CD4-positive, alpha-beta T cell treated with Interleukin-21 for 1 hour (primary cell): ENCODE measurements at regions not wholly inside any gene's neighbourhood (a gene's known extent, or its start where the extent isn't known, plus 50 kb on each side); places are given as distances from the start of the nearest gene placed in this dataset.
"Not testable (repeated sequence)": the region's sequence is repeated elsewhere in the genome, so short reads cannot be mapped to it uniquely, and the experiment has no call there.

ENCODE experiments used
- DNase-seq: peaks from one replicate; pipeline ENCODE4 v3.0.0-alpha.2; 2020

DNA sequence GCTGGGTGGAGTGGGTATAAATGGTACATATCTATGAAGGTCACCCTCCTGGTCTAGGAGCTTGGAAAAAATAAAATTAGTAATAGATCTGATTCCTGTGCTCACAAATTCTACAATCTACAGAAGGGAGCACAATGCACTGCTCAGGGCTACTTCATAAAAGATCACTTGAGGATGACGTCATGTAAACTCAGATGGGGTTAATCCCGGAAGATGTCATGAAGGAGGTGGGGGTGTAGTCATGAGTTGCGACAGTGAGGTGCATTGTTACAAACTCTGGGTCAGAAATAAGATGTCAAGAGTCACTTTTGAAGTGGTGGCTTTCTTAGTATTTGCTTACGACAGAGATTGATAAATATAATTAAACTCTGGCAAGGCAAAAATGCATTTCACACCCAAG is 68.2 kb downstream of the LHX9 start:
- DNase-seq: no peak

DNA sequence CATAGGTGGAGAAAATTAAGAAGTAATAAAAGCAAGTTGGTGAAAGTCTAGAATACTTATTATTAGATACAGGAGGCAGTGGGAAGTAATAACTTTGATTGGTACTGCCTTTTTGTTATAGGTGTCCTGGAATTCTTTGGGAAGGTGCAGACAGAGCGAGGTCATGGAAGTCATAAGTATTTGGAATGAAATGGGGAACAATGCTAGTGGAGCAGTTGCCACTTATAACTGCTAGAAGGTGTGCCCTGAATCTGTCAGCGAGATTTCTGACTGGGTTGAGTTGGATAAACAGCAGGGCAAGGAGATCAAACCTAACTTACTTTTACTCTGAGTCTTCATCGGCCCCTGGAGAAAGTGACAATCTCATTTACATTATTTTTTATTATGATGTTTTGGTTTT is 69.6 kb downstream of the LHX9 start:
- DNase-seq: no peak

DNA sequence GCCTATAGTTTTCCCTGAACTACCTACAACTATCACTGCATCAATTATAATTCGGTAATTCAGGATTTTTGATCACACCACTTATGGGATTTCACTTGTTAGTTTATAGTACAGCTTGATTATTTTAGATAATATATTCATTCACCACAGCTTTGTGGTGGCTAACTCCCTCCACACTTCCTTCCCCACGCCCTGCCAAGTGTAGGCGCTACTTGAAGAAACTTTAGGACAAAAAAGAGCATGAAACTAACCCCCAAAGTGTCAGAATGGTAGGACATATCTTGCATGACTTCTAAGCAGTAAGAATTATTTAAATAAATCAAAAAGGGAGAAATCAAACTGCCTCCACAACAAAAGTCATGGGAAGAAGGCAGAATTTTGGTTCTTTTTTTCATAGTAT is 70.1 kb downstream of the LHX9 start:
- DNase-seq: no peak

DNA sequence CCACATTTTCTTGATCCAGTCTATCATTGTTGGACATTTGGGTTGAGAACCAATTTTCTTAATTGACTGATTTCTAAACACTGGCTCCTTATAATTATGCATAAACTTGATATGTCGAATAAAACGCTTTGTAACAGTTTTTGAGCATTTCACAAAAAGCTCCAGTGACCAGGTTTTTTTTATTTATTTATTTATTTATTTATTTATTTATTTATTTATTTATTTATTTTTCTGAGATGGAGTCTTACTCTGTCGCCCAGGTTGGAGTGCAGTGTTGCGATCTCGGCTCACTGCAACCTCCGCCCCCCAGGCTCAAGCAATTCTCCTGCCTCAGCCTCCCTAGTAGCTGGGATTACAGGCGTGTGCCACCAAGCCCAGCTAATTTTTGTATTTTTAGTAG is 71.4 kb downstream of the LHX9 start:
- not testable (repeated sequence) for DNase-seq

DNA sequence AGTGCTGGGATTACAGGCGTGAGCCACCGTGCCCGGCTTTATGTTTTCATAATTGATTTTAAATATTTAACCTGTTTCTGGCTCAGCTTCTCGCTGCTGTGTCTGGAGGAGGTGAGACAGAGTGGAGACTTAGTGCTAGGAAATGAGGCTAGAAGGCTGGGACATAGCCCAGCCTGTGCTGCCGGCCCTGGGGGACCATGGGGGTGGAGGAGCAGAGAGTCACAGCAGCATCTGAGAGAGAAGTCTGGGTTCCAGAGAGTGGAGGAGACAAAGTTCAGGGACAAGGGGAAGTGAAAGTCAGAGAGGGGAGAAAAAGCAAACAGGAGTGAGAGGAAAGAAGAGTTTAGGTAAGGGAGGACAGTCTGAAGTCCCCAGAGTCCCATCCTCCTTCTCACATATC is 71.9 kb downstream of the LHX9 start:
- DNase-seq: no peak

DNA sequence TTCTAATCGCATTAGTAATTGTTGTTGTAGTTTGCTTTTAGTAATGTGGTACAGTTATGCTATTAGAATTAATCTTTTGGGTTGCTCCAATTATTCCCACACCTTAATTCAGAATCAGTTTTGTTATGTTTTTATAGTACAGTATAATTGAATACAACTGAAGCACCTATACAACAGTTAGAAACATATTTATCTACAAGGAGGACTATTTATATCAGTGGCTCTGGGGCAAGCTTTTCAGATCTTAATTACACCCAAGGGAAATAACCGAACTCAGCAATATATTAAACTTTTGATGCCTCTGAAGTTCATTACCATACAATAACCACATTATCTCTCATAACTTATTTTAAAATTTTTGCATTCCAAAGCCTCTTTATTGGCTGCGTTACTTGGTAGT is 74.4 kb downstream of the LHX9 start:
- no peak for DNase-seq

DNA sequence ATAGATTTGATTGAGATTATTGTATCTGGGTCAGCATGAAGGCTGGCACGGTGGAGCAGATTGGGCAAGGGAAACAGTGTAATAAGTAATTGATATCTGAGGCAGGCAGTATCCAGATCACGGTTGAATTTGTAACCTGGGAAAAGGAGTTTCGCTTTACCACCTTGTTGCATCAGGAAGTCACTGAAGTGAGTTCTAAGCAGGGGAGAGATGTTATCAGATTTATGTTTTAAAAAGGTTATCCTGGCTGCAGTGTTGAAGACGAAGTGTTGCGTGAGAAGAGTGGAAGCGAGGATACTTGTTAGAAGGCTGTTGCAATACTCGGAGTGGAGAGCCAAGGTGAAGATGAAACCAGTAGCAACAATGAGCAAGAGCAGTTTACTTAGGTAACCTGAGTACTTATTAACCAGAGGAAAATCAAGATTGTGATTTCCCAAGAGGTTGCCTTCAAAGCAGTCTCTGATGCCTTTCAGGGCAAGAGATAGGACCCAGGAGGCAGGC is 77.8 kb downstream of the LHX9 start:
- DNase-seq: no peak

DNA sequence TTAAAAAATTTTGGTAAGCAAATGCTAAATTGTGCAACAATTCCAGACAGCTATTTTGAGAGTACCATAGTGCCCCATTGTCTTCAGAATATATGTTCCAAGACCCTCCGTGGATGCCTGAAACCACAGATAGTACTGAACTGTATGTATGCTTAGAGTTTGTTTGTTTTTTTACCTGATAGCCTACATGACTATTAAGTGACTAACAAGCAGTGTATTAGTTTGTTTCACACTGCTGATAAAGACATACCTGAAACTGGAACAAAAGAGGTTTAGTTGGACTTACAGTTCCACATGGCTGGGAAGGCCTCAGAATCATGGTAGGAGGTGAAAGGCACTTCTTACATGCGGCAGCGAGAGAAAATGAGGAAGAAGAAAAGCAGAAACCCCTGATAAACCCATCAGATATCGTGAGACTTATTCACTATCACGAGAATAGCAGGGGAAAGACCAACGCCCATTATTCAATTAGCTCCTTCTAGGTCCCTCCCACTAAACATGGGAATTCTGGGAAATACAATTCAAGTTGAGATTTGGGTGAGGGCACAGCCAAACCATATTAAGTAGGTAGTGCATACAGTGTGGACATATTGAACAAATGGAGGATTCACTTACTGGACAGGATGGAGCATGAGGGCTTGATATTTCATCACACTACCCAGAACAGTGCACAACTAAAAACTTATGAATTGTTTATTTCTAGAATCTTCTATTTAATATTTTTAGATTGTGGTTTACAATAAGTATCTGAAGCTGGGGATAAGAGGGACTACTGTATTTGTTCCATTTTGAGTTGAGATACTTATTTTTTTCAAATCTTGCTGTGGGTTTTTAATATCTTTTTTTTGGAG is 78.5 kb downstream of the LHX9 start:
- no peak for DNase-seq

DNA sequence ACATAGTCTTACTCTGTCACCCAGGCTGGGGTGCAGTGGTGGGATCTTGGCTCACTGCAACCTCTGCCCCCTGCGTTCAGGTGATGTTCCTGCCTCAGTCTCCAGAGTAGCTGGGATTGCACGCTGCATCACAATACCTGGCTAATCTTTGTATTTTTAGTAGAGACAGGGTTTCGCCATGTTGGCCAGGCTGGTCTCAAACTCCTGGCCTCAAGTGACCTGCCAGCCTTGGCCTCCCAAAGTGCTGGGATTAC is 79.0 kb downstream of the LHX9 start:
- not testable (repeated sequence) for DNase-seq

DNA sequence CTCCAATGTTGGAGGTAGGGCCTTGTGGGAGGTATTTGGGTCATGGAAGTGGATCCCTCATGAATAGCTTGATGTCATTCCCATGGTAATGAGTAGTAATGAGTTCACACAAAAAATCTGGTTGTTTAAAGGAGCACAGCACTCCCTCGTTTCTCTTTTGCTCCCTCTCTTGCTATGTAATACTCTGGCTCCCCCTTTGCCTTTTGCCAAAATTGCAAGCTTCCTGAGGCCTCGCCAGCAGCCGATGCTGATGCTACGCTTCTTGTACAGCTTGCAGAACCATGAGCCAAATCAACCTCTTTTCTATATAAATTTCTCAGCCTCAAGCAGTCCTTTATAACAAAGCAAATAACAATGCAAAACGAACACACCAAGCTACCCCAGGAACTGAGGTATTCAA is 80.9 kb downstream of the LHX9 start:
- DNase-seq: no peak

DNA sequence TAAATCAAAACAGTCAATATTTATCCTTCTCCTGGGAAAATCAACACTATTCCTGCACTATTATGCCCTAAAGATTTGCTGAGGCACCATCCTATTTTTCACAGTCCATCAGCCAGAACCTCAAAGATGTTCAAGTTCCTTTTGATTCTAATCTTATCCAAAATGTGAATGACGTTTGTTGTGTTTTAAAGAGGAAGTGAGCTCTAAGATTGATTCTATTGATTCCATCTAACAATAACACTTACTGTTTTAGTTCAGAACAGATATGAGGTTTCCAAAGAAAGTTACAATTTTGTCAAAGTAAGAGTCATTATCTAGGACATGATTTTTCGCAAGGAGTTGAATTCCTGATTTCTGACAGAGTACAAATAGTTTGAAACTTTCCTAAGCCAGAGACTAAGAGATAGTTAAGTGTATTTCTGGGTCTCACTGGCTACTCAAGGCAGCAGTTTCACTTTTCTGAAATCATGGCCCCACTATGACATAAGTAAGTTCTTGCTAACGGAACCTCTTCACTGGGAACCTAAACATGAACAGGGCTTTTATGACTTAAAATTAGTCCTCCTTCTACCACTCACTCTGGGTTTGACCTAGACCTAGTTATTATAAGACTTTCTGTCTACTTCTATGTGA is 84.7 kb downstream of the LHX9 start:
- DNase-seq: no peak

DNA sequence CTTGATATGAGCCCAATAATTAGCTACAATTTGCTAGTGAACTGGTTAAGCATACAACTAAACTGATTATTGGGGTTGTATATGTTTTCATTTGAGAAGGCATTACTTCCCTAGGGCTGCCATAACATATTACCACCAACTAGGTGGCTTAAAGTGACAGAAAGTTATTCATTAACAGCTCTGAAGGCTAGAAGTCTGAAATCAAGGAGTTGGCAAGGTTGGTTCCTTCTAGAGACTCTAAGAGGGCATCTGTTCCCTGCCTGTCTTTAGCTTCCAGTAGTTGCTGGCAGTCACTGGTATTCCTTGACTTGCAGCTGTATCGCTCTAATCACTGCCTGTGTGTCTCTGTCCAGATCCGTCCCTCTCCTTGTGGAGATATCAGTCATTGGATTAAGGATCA is 86.3 kb downstream of the LHX9 start:
- DNase-seq: no peak

DNA sequence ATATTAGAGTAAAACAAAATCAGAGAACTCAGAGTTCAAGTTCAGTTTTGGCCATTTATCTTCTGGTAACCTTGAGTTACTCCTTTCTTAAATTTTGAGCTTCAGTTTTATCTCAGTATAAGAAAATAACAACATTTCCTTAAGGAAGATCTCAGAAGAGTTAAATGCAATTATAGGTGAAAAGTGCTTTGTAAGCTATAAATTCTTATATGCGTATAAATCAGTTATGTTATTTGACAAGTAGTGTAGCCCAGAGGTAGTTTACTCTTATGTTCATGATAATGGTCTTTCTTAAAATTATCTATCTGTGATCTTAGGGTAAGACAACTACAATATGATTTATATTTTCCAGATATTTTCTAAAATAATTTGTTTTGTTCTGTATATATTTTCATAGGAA is 89.8 kb downstream of the LHX9 start:
- DNase-seq: no peak

DNA sequence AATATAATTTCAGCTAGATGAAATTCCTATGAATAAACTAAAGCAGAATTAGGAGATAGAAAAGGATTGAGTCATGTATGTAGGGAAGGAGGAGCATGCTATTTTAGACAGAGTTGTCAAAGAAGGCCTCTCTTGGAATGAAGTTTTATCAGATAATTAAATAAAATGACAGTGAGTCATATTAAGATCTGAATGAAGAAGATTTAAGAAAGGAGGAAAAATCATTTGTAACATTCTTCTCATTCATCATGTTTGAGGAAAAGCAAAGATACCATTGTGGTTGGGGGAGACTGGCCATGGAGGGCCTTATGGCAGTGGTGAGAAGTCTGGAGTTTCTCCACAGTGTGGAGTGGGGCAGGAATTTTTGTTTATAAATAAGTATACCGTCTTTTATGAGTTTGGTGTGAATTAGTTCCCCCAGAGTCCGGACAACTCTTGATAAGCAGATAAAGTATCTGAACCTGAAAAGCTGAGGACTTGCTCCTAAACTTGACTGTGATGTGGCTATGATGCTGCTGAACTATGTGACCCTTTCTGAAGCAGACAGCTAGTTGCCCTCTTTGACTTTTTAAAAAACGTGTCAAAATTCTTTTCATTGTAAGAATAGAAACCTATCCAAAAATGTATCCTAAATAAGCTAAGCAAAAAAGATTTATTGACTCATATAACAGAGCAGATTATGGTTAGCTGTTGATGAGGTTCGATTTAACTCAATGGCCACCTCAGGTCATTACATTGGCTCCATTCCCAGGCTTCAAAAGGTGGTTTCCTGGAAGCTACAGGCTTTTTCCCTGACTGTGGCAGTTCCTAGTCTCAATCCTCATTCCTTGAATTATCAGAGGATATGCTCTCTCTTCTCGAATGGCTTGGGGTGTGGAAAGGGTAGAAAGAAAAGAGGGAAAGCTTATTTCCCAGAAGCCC is 90.8 kb downstream of the LHX9 start:
- DNase-seq: no peak

DNA sequence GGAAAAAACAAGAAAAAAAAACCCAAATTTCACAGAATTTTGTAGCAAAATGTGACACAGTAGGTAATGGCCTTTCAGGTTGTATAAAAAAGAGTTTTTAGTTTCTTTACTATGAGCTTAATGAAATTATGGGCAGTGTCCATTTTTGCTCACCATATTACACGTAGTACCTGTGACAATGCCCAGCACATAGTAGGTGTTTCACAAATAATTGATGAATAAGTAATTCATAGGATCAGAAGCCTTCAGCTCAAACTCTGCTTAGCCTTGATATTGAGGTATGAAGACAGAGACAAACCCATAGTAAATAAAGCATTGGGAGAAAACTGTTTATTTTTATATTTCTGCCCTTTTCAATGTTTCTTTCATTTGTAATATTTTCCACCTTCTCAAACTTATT is 97.2 kb downstream of the LHX9 start:
- DNase-seq: no peak

DNA sequence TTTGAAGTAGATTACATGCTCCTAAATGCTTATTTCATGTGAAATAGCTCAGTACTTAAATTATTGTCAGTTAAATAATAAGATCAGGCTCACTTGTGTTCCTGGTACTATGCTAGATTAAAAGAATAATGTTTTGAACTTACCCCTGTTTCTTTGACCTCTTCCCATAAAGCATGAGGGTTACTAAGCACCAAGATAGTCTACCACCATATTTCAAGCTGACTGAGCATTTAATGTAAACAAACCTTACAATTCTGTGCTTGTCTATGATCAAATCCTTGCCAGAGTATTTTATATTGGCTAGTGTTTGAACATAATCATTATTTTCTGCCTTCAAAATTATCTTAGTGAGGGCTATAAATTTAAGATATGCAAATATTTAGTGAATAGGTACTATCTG is 98.1 kb downstream of the LHX9 start:
- no peak for DNase-seq

DNA sequence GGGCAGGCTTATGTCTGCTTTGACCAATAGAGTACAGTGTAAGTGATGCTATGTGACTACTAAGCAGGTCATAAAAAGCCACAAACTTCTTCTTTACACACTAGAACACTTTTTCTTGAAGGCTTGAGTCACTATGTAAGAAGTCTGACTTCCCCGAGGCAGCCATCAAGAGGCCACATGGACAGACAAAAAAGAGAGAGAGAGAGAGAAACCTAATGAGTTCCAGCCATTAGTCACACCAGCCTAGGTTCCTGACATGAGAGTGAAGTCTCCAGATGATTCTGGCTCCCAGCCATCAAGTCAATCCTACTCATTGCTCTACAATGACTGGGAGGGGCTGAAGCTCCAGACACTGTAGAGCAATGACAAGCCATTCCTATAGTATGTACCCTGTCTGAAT is 101.4 kb downstream of the LHX9 start:
- no peak for DNase-seq

DNA sequence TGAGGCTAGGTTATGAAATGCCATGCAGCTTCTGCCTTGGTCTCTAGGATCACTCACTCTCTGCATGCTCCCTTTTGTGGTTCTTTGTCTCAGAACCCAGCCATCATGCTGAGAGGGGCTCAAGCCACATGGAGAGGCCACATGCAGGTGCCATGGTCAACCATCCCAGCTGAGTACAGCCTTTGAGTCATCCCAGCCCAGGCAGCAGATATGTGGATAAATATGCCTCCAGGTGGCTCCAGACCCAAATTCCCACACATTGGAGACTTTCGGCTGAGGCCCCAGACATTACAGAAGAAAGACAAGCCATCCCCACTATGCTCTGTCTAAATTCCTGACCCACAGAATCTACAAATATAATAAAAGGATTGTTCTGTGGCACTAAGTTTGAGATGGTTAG is 102.0 kb downstream of the LHX9 start:
- DNase-seq: no peak

DNA sequence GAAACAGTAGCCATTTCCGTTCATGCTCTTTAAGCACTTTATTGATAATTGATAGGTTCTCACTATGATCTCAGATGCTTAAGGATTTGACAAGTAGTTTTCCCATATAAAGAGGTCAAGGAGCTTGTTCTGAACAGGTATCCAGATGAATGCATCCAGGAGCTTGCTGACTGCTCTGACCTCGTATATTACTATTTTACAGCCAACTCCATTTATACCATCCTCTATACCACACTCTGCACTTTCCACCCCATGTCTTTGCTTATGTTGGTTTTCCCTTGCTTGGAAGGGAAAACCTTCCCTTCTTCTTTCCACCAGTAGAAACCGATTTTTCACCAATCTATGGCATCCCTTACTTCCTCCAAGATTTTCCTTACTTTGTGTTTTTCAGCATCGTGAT is 107.2 kb downstream of the LHX9 start:
- no peak for DNase-seq

DNA sequence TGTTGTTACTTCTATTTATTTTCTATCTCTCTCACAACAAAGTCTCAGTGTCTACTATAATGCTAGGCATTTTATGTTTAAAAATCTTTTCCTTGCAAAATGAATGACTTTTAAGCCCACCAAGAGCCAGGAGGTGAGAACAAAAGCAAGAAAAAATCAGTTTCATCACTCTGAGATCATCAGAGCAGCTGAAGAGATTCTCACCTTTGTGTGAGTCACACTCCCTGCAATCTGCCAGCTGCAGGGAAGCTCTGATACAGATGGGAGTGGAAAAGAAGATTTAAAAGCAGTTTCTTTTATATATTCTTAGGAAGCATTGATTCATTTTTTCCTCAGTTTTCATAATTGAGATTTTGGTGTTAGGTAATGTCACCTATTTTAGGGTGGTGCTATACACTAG is 107.6 kb downstream of the LHX9 start:
- DNase-seq: no peak

DNA sequence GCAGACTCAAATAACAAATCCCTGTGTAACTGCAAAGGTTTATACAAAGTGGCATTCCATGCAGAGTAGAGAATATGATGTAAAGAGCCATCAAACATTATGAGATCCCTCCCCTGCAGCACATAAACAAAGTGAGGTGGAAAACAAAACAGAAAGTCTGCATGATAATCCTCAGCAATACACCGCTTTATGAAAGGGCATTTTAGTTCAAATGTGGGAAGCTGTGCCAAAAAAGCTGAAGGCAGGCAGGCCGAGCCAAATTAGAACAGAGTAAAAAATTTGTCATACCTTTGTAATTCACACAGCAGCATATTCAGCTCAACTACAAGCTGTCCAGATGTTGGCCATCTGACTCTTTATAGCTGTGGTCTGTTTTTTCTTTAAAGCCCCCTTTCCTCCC is 113.5 kb downstream of the LHX9 start:
- no peak for DNase-seq

DNA sequence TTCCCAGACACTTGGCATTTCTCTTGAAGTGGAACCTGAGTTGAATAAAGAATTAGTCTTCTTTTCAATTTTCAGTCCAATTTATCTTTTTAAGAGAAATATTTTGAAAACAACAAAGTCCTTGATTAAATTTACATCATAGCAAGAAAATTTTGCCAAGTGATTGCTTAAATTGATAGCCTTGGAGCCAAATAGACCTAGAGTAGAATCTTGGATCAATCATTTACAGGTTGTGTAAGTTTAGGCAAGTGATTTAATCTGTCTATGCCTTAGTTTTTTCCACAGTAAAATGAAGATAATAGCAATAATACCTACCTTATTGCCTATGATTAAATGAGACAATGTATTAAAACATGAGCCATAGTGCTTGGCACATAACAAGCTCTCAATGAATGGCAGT is 113.9 kb downstream of the LHX9 start:
- no peak for DNase-seq

DNA sequence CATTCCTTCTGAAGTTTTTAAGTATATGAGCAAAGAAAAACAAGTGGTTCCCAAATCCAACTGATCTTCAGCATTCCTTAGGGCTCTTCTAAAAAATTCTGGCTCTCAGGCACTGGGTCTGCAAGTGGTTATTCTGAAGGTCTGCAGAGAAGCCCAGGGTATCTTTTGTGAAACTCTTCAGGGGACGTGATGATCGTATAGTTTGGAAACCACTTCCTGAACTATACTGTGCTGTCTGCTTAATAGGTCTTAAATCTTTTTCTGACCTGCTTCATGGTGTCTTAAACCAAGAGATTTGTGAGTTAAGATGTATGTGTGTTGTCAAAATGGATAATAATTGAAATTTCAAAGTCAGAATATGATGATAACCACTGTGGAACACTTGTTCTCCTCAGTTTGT is 115.5 kb downstream of the LHX9 start:
- DNase-seq: no peak

DNA sequence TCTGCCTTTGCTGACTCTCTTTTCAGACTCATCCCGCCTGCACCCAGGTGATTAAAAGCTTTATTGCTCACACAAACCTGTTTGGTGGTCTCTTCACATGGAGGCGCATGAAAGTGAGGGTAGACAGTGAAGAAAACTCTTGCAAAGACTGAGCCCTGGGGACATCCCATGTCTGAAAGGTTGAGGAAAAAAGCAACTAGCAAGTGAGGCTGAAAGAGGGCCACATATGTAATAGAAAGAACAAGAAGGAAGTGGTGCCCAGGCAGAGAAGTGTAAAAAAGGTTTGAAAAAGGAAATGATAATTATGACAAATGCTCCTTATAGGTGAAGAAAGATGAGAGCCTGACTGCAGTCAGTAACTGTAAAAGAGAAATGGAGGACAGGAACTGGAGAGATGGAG is 115.9 kb upstream of the NEK7 start:
- no peak for DNase-seq
